ENCODE measurements at regions not wholly inside any gene's neighbourhood (a gene's known extent, or its start where the extent isn't known, plus 50 kb on each side); places are given as distances from the start of the nearest gene placed in this dataset.

- no peak for TF ChIP-seq CTCF (IDR thresholded peaks at IDR 0.05; ENCODE audit: low read depth, low read length)
- no peak for TF ChIP-seq EZH2phosphoT487 (IDR thresholded peaks at IDR 0.05; ENCODE audit: low read depth)
Measured at GRCh38 chr9:7366121-7366520, 433.5 kb downstream of the DMAC1 start.

All from OCI-LY3 (cell line).